ENCODE measurements at regions not wholly inside any gene's neighbourhood (a gene's known extent, or its start where the extent isn't known, plus 50 kb on each side); places are given as distances from the start of the nearest gene placed in this dataset.
"Not testable (repeated sequence)": the region's sequence is repeated elsewhere in the genome, so short reads cannot be mapped to it uniquely, and the experiment has no call there.

- TF ChIP-seq HDAC2 (IDR thresholded peaks at IDR 0.05) (no peak), HOXB13 (CRISPR knock-in tag; IDR thresholded peaks at IDR 0.05; ENCODE audit: low read depth) (no peak)
- TF ChIP-seq, protein P1, sequence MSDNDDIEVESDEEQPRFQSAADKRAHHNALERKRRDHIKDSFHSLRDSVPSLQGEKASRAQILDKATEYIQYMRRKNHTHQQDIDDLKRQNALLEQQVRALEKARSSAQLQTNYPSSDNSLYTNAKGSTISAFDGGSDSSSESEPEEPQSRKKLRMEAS (IDR thresholded peaks at IDR 0.05) = no peak
Measured at GRCh38 chr10:120791316-120791715, 59.8 kb upstream of the WDR11 start (continued).

DNA sequence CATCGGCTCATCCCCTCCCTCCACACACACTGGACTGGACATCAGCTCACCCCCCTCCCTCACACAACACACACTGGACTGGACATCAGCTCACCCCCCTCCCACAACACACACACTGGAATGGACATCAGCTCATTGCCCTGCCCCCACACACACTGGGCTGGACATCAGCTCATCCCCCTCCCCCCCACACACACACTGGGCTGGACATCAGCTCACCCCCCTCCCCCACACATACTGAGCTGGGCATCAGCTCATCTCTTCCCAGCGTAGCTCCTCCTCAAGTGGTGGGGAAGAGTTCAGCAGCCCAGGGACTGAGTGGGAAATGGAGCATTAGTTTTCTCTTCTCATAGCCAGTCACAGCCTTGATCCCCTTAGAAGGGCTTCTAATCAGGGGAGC, 58.1 kb upstream of the WDR11 start:
- DNase-seq (ENCODE audit: low read depth in 1 of 2, low spot score in 1 of 2) = no peak
- Histone ChIP-seq H3K4me2 (no peak overlapping the region), H3K4me1 (no peaks in the 10 kb centered on the region), H3K9me3 (no peaks in the 10 kb centered on the region), H3K27ac (no peak overlapping the region), H3K4me3 (no peak overlapping the region)
- TF ChIP-seq HDAC2 (IDR thresholded peaks at IDR 0.05) = no peak
- no peak for TF ChIP-seq SREBF2 (IDR thresholded peaks at IDR 0.05)
- TF ChIP-seq RARB (CRISPR knock-in tag; IDR thresholded peaks at IDR 0.05) = no peak
- no peak for TF ChIP-seq NFE2L2 (conservative IDR thresholded peaks at IDR 0.05; ENCODE audit: low read length)
- TF ChIP-seq PBX3 (IDR thresholded peaks at IDR 0.05) = no peak
- ChIA-PET CTCF (interaction anchor here (1.4 kb wide), 1 partner anchor 57 kb away, joined by 4 read pairs; no protein-coding TSS in a partner anchor), POLR2A (no interaction called here)
- WGBS (ENCODE audit: missing lambda C conversion rate) = 0% methylated on average over 1 of the region's 2 CpGs
- FAIRE-seq = no peak
- ATAC-seq = no peak

DNA sequence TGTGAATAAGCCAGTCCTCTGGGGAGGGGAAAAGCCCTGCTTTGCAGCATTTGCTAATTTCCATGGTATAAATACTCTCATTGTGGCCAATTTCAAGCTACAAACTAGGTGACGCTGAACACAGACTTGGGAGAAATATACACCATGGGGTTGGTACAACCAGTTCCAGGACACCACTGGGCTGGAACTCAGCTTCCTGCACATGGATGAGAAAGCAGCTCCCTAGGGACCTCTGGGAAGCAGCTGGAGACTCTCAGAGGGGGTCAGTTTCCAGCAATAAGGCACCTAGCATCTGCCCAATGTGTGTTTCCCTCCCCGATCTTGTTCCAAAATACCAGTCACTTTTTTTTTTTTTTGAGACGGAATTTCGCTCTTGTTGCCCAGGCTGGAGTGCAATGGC, 56.8 kb upstream of the WDR11 start:
- CTCF ChIA-PET = no interaction called here
- no peak for FAIRE-seq
- TF ChIP-seq, protein P1 (IDR thresholded peaks at IDR 0.05) = no peak
- TF ChIP-seq POLR2A (IDR thresholded peaks at IDR 0.05; ENCODE audit: low read length) (no peak), FOXS1 (CRISPR knock-in tag; IDR thresholded peaks at IDR 0.05) (no peak)
- H3K4me2 ChIP-seq = no peak overlapping the region
- POLR2A ChIA-PET = no interaction called here
- DNase-seq (ENCODE audit: low read depth in 1 of 2, low spot score in 1 of 2) = no peak
- no peak overlapping the region for H3K27ac ChIP-seq
- H3K9me3 ChIP-seq = no peaks in the 10 kb centered on the region
- ATAC-seq = no peak
- WGBS (ENCODE audit: missing lambda C conversion rate) = 41% methylated on average over 4 of the region's 4 CpGs
- H3K4me3 ChIP-seq = no peak overlapping the region
- H3K4me1 ChIP-seq = no peaks in the 10 kb centered on the region

GRCh38 chr10:120798276-120798675, 52.9 kb upstream of the WDR11 start:
- POLR2A ChIA-PET; ATAC-seq; H3K4me3 ChIP-seq; H3K27ac ChIP-seq; H3K4me2 ChIP-seq; H3K4me1 ChIP-seq; H3K9me3 ChIP-seq; DNase-seq (ENCODE audit: low read depth in 1 of 2, low spot score in 1 of 2); CTCF ChIA-PET; FAIRE-seq: not testable (repeated sequence)
- no CpG with 5 or more reads among the region's 29 CpGs for WGBS (ENCODE audit: missing lambda C conversion rate)

DNA sequence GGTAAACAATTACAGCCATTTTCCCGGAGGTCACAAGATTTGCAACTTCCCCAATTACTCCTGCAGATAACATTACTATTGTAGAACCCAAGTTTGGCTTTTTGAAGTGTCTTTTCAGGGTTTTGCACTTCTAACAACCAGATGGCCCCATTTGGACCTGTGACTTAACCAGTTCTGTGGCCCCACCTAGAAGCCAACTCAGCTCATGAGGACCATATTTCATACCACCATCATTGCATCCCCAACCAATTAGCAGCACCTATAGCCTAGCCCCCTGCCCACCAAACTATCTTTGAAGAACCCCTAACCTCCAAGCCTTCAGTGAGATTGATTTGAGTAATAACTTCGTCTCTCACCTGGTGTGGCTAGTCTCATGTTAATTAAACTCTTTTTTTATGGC, 51.3 kb upstream of the WDR11 start:
- Histone ChIP-seq H3K27ac (no peak overlapping the region), H3K4me1 (no peaks in the 10 kb centered on the region), H3K4me3 (no peak overlapping the region), H3K4me2 (no peak overlapping the region), H3K9me3 (no peaks in the 10 kb centered on the region)
- CTCF ChIA-PET = no interaction called here
- no peak for TF ChIP-seq BHLHE40 (IDR thresholded peaks at IDR 0.05; ENCODE audit: low read depth, low read length)
- TF ChIP-seq, protein P2, sequence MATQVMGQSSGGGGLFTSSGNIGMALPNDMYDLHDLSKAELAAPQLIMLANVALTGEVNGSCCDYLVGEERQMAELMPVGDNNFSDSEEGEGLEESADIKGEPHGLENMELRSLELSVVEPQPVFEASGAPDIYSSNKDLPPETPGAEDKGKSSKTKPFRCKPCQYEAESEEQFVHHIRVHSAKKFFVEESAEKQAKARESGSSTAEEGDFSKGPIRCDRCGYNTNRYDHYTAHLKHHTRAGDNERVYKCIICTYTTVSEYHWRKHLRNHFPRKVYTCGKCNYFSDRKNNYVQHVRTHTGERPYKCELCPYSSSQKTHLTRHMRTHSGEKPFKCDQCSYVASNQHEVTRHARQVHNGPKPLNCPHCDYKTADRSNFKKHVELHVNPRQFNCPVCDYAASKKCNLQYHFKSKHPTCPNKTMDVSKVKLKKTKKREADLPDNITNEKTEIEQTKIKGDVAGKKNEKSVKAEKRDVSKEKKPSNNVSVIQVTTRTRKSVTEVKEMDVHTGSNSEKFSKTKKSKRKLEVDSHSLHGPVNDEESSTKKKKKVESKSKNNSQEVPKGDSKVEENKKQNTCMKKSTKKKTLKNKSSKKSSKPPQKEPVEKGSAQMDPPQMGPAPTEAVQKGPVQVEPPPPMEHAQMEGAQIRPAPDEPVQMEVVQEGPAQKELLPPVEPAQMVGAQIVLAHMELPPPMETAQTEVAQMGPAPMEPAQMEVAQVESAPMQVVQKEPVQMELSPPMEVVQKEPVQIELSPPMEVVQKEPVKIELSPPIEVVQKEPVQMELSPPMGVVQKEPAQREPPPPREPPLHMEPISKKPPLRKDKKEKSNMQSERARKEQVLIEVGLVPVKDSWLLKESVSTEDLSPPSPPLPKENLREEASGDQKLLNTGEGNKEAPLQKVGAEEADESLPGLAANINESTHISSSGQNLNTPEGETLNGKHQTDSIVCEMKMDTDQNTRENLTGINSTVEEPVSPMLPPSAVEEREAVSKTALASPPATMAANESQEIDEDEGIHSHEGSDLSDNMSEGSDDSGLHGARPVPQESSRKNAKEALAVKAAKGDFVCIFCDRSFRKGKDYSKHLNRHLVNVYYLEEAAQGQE (IDR thresholded peaks at IDR 0.05) = no peak
- TF ChIP-seq, protein P3, sequence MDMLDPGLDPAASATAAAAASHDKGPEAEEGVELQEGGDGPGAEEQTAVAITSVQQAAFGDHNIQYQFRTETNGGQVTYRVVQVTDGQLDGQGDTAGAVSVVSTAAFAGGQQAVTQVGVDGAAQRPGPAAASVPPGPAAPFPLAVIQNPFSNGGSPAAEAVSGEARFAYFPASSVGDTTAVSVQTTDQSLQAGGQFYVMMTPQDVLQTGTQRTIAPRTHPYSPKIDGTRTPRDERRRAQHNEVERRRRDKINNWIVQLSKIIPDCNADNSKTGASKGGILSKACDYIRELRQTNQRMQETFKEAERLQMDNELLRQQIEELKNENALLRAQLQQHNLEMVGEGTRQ (IDR thresholded peaks at IDR 0.05) = no peak
- no peak for TF ChIP-seq ATOH8 (CRISPR knock-in tag; IDR thresholded peaks at IDR 0.05; ENCODE audit: low read depth)
- TF ChIP-seq FOXS1 (CRISPR knock-in tag; IDR thresholded peaks at IDR 0.05) = no peak
- TF ChIP-seq NR3C1 (IDR thresholded peaks at IDR 0.05) = no peak
- no peak for TF ChIP-seq POLR2AphosphoS2 (conservative IDR thresholded peaks at IDR 0.05; ENCODE audit: low read length)
- no peak for TF ChIP-seq EHF (CRISPR knock-in tag; IDR thresholded peaks at IDR 0.05)
- no peak for TF ChIP-seq ZC3H11A (IDR thresholded peaks at IDR 0.05)
- TF ChIP-seq CBX8 (IDR thresholded peaks at IDR 0.05) = no peak
- no peak for TF ChIP-seq RCOR1 (IDR thresholded peaks at IDR 0.05; ENCODE audit: low read depth, low read length)
- no peak for TF ChIP-seq FOSL2 (IDR thresholded peaks at IDR 0.05)
- no peak for TF ChIP-seq FOSL2 (CRISPR knock-in tag; IDR thresholded peaks at IDR 0.05)
- no peak for TF ChIP-seq CHD4 (IDR thresholded peaks at IDR 0.05; ENCODE audit: borderline replicate concordance)
- TF ChIP-seq MAFK (IDR thresholded peaks at IDR 0.05; ENCODE audit: partially characterized antibody) = no peak
- TF ChIP-seq PBX3 (IDR thresholded peaks at IDR 0.05) = no peak
- TF ChIP-seq HOXB5 (CRISPR knock-in tag; IDR thresholded peaks at IDR 0.05) = no peak
- POLR2A ChIA-PET = no interaction called here
- no peak for ATAC-seq
- DNase-seq (ENCODE audit: low read depth in 1 of 2, low spot score in 1 of 2) = no peak
- FAIRE-seq = no peak
- 0% methylated on average over 2 of the region's 2 CpGs for WGBS (ENCODE audit: missing lambda C conversion rate)
